ENCODE measurements at regions not wholly inside any gene's neighbourhood (a gene's known extent, or its start where the extent isn't known, plus 50 kb on each side); places are given as distances from the start of the nearest gene placed in this dataset.

- H3K36me3 ChIP-seq (ENCODE audit: control insufficient read depth, insufficient read depth, low read length): no peaks in the 10 kb centered on the region
- H4K20me1 ChIP-seq (ENCODE audit: control insufficient read depth, extremely low read depth, insufficient read depth, low read length): no peaks in the 10 kb centered on the region
- no peak for DNase-seq (ENCODE audit: low read depth in 2 of 2)
- H3K4me1 ChIP-seq (ENCODE audit: control insufficient read depth, extremely low read depth, insufficient read depth, low read length): no peaks in the 10 kb centered on the region
- no peaks in the 10 kb centered on the region for H3K9me3 ChIP-seq (ENCODE audit: control insufficient read depth, insufficient read depth, low read depth, low read length)
- no peak overlapping the region for H3K4me3 ChIP-seq (replicated peaks in 1 of 4; ENCODE audit: control extremely low read depth in 1 of 4, insufficient read depth in 1 of 4, low read depth in 3 of 4, low read length in 4 of 4)
- no peak overlapping the region for H2AFZ ChIP-seq (ENCODE audit: low read length)
- TF ChIP-seq CTCF (conservative IDR thresholded peaks at IDR 0.05 in 1 of 2, IDR thresholded peaks at IDR 0.05 in 1 of 2; ENCODE audit: low read depth in 1 of 2, low read length in 2 of 2) (no peak), EZH2 (IDR thresholded peaks at IDR 0.05; ENCODE audit: low read length, missing control alignments) (no peak)
- H3K79me2 ChIP-seq (ENCODE audit: control insufficient read depth, insufficient read depth, low read length): no peaks in the 10 kb centered on the region
- H3K27me3 ChIP-seq (ENCODE audit: control insufficient read depth, insufficient read depth, low read length): no peaks in the 10 kb centered on the region
- no peak overlapping the region for H3K27ac ChIP-seq (ENCODE audit: insufficient read depth, low read length)
- no peak overlapping the region for H3K9ac ChIP-seq (ENCODE audit: insufficient read depth, low read length)
- H3K4me2 ChIP-seq (ENCODE audit: extremely low read depth, insufficient read depth, low read length): no peak overlapping the region
These were observed 356.2 kb upstream of the SMIM21 start for GRCh38 chr18:75783566-75784281.

GRCh38 chr18:75782826-75783225 lies 355.3 kb upstream of the SMIM21 start:
- Histone ChIP-seq H3K27ac (ENCODE audit: insufficient read depth, low read length) (no peak overlapping the region), H3K4me1 (ENCODE audit: control insufficient read depth, extremely low read depth, insufficient read depth, low read length) (no peaks in the 10 kb centered on the region), H3K9ac (ENCODE audit: insufficient read depth, low read length) (no peak overlapping the region), H3K4me2 (ENCODE audit: extremely low read depth, insufficient read depth, low read length) (no peak overlapping the region), H2AFZ (ENCODE audit: low read length) (no peak overlapping the region), H3K9me3 (ENCODE audit: control insufficient read depth, insufficient read depth, low read depth, low read length) (no peaks in the 10 kb centered on the region), H3K36me3 (ENCODE audit: control insufficient read depth, insufficient read depth, low read length) (no peaks in the 10 kb centered on the region), H4K20me1 (ENCODE audit: control insufficient read depth, extremely low read depth, insufficient read depth, low read length) (no peaks in the 10 kb centered on the region), H3K79me2 (ENCODE audit: control insufficient read depth, insufficient read depth, low read length) (no peaks in the 10 kb centered on the region), H3K4me3 (replicated peaks in 1 of 4; ENCODE audit: control extremely low read depth in 1 of 4, insufficient read depth in 1 of 4, low read depth in 3 of 4, low read length in 4 of 4) (no peak overlapping the region), H3K27me3 (ENCODE audit: control insufficient read depth, insufficient read depth, low read length) (no peaks in the 10 kb centered on the region)
- no peak for DNase-seq (ENCODE audit: low read depth in 2 of 2)
- TF ChIP-seq EZH2 (IDR thresholded peaks at IDR 0.05; ENCODE audit: low read length, missing control alignments) (no peak), CTCF (conservative IDR thresholded peaks at IDR 0.05 in 1 of 2, IDR thresholded peaks at IDR 0.05 in 1 of 2; ENCODE audit: low read depth in 1 of 2, low read length in 2 of 2) (no peak)

- H4K20me1 ChIP-seq (ENCODE audit: control insufficient read depth, extremely low read depth, insufficient read depth, low read length): no peaks in the 10 kb centered on the region
- TF ChIP-seq CTCF (conservative IDR thresholded peaks at IDR 0.05 in 1 of 2, IDR thresholded peaks at IDR 0.05 in 1 of 2; ENCODE audit: low read depth in 1 of 2, low read length in 2 of 2) (no peak), EZH2 (IDR thresholded peaks at IDR 0.05; ENCODE audit: low read length, missing control alignments) (no peak)
- no peak overlapping the region for H2AFZ ChIP-seq (ENCODE audit: low read length)
- no peak overlapping the region for H3K27ac ChIP-seq (ENCODE audit: insufficient read depth, low read length)
- H3K9me3 ChIP-seq (ENCODE audit: control insufficient read depth, insufficient read depth, low read depth, low read length): no peaks in the 10 kb centered on the region
- H3K9ac ChIP-seq (ENCODE audit: insufficient read depth, low read length): no peak overlapping the region
- no peak overlapping the region for H3K4me3 ChIP-seq (replicated peaks in 1 of 4; ENCODE audit: control extremely low read depth in 1 of 4, insufficient read depth in 1 of 4, low read depth in 3 of 4, low read length in 4 of 4)
- H3K4me1 ChIP-seq (ENCODE audit: control insufficient read depth, extremely low read depth, insufficient read depth, low read length): no peaks in the 10 kb centered on the region
- H3K4me2 ChIP-seq (ENCODE audit: extremely low read depth, insufficient read depth, low read length): no peak overlapping the region
- H3K79me2 ChIP-seq (ENCODE audit: control insufficient read depth, insufficient read depth, low read length): no peaks in the 10 kb centered on the region
- H3K27me3 ChIP-seq (ENCODE audit: control insufficient read depth, insufficient read depth, low read length): no peaks in the 10 kb centered on the region
- peak in 1 of 2 donors; percentile 3 for DNase-seq (ENCODE audit: low read depth in 2 of 2)
- no peaks in the 10 kb centered on the region for H3K36me3 ChIP-seq (ENCODE audit: control insufficient read depth, insufficient read depth, low read length)
These were observed 354.7 kb upstream of the SMIM21 start for GRCh38 chr18:75782204-75782603.

All from fibroblast of lung (primary cell).